ENCODE measurements at regions not wholly inside any gene's neighbourhood (a gene's known extent, or its start where the extent isn't known, plus 50 kb on each side); places are given as distances from the start of the nearest gene placed in this dataset.

DNA sequence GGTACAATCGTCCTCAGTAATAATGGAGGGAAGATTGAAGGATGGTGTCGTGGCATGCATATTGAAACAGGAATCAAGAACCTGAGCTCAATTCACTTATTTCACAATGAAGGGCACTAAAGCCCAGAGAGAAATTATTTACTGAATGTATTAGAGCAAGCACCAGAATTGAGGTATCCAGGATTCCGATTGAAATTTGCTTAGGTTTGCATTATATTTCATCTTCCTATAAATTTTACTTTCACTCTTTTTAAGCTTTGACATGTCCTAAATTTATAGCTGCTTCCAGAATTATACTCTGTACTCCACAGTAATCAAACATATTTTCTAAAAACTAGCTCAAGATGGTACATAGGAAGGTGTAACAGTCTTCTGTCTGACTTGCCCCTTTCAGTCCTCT is 454.9 kb upstream of the HTR2A start:
- no peak for TF ChIP-seq GATA2 (IDR thresholded peaks at IDR 0.05; ENCODE audit: low read depth, low read length)
- TF ChIP-seq GATA3 (IDR thresholded peaks at IDR 0.05; ENCODE audit: low read depth, low read length) = no peak
